Right lobe of liver (tissue), 6 donors: ENCODE measurements at regions not wholly inside any gene's neighbourhood (a gene's known extent, or its start where the extent isn't known, plus 50 kb on each side); places are given as distances from the start of the nearest gene placed in this dataset.

Experiments
- ATAC-seq, 4 donors: fragments of 200-7000 bp; cut with Tn5 transposase; one replicate each; pipeline ENCODE4 v1.9.1; 2020; ENCODE audit warnings: mild to moderate bottlenecking in 4 of 4, moderate library complexity in 4 of 4
- DNase-seq, 3 donors: peaks; one replicate each; pipeline ENCODE4 v3.0.0-alpha.2; 2020
- H3K27ac ChIP-seq, 3 donors: fragments of 200-600 bp; one replicate each; pipeline ENCODE4 v1.8.0; 2022
- H3K27me3 ChIP-seq, 2 donors: fragments of 200-600 bp; one replicate each; pipeline ENCODE4 v1.8.0; 2022
- H3K36me3 ChIP-seq, 4 donors: fragments of 200-600 bp; sonication (generic) in 1 of 4; one replicate each; pipeline versions ENCODE4 v1.5.1 to v1.8.0; 2017 to 2022; ENCODE audit warnings: control low read depth in 1 of 4
- H3K4me1 ChIP-seq, 4 donors: fragments of 200-600 bp; sonication (generic) in 1 of 4; one replicate each; pipeline versions ENCODE4 v1.5.1 to v1.8.0; 2017 to 2022; ENCODE audit warnings: control low read depth in 1 of 4
- H3K4me3 ChIP-seq, 3 donors: fragments of 200-600 bp; one replicate each; pipeline ENCODE4 v1.8.0; 2022
- H3K9me3 ChIP-seq, 4 donors: fragments of 200-600 bp; sonication (generic) in 1 of 4; one replicate each; pipeline versions ENCODE4 v1.5.1 to v1.8.0; 2017 to 2022; ENCODE audit warnings: control low read depth in 1 of 4
- CTCF ChIP-seq, 4 donors: fragments of 200-600 bp in 3 of 4; fragments of 450-650 bp in 1 of 4; IDR thresholded peaks; one replicate each; pipeline versions ENCODE4 v1.5.1 to v1.8.0; 2016 to 2022; ENCODE audit warnings: antibody characterized with exemption in 4 of 4, mild to moderate bottlenecking in 2 of 4
- POLR2A ChIP-seq: fragments of 450-650 bp; IDR thresholded peaks from one replicate; pipeline ENCODE4 v1.6.1; 2017; ENCODE audit warnings: antibody characterized with exemption, mild to moderate bottlenecking
- WGBS: methylation state at CpG from one replicate; pipeline ENCODE4 v1.1.6; 2018; ENCODE audit warnings: low coverage, low lambda C conversion rate; ENCODE audit not compliant: insufficient coverage; ENCODE audit errors: missing lambda C conversion rate; 5-methylcytosine and 5-hydroxymethylcytosine counted together
- intact Hi-C, 2 donors: fragments of 100-400 bp; cut with DNase I; formaldehyde crosslinking; loops; one replicate each; pipeline versions ENCODE4 v1.11.2 to v1.14.1; 2022
- donor health status: DM: no; HTN: yes; CAD: no.
- donor health status: DM: no; HTN: no; CAD: no.
- donor health status: DM: no; HTN: no; CAD: no.
- donor health status: DM: no; HTN: yes; CAD: no.
- donor health status: DM: no; HTN: yes; CAD: no.

DNA sequence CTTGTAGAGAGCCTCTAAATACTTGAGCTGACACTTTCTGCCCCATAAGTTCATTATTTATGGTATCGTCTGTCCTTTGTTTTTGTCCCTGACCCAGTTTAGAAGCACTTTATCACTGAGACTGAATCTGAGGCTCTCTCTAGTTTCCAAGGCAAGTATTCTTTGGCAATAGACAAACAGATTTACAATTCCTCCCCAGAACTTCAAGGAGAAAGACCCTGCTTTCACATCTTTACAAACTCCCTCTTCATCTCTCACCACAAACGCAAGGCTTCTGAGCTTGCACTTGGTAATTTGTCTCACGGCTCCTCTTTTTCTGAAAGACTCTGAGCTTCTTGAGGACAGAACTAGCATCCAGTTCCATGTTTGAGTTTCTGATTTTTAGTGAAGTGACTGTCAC is 49.8 kb upstream of the PARP11 start:
- WGBS = 58% methylated on average over 3 of the region's 3 CpGs
- Histone ChIP-seq H3K4me1 (no peaks in the 10 kb centered on the region), H3K36me3 (no peaks in the 10 kb centered on the region), H3K27ac (no peak overlapping the region), H3K27me3 (peaks cover 0 to 9% of the 10 kb centered on the region in 2 donors), H3K9me3 (no peaks in the 10 kb centered on the region), H3K4me3 (no peak overlapping the region)
- ATAC-seq = no peak
- no peak for TF ChIP-seq POLR2A
- TF ChIP-seq CTCF (IDR thresholded peaks at IDR 0.05) = no peak
- no peak for DNase-seq
- intact Hi-C loops = no loop called here
